ENCODE measurements at regions not wholly inside any gene's neighbourhood (a gene's known extent, or its start where the extent isn't known, plus 50 kb on each side); places are given as distances from the start of the nearest gene placed in this dataset.

- no peak for TF ChIP-seq CHD7 (IDR thresholded peaks at IDR 0.05; ENCODE audit: insufficient replicate concordance, low read length)
- no peak for TF ChIP-seq TBP (IDR thresholded peaks at IDR 0.05; ENCODE audit: low read depth, low read length)
- TF ChIP-seq YY1 (IDR thresholded peaks at IDR 0.05; ENCODE audit: low read depth, low read length), result no peak
- no peak for TF ChIP-seq SP1 (IDR thresholded peaks at IDR 0.05; ENCODE audit: low read depth, low read length)
- TF ChIP-seq SRF (IDR thresholded peaks at IDR 0.05; ENCODE audit: low read depth, low read length), result no peak
- TF ChIP-seq HDAC6 (IDR thresholded peaks at IDR 0.05; ENCODE audit: low read depth, low read length), result no peak
- no peak for TF ChIP-seq CHD1 (IDR thresholded peaks at IDR 0.05; ENCODE audit: low read depth, low read length)
- no peak for TF ChIP-seq GTF2F1 (IDR thresholded peaks at IDR 0.05; ENCODE audit: borderline replicate concordance, low read depth, low read length)
- no peak for TF ChIP-seq TEAD4 (IDR thresholded peaks at IDR 0.05; ENCODE audit: low read depth, low read length)
- no peak for TF ChIP-seq ASH2L (IDR thresholded peaks at IDR 0.05; ENCODE audit: low read length)
Observed at GRCh38 chr22:27561286-27561904, 240.2 kb downstream of the MN1 start (continued).

Data from H1 (cell line).